SK-N-SH (cell line): ENCODE measurements at regions not wholly inside any gene's neighbourhood (a gene's known extent, or its start where the extent isn't known, plus 50 kb on each side); places are given as distances from the start of the nearest gene placed in this dataset.

ENCODE experiments used
- CTCF ChIA-PET: fragments of 300-600, 350-600 bp; formaldehyde crosslinking; extraction: SDS; loops from one replicate; lab custom pipeline; 2021; lab: Yijun Ruan, JAX
- POLR2A ChIA-PET: fragments of 350-600 bp; sonication (Branson Sonifier 250); formaldehyde crosslinking; extraction: SDS; loops from one replicate; lab custom pipeline; 2020; ENCODE audit warnings: antibody characterized with exemption, inconsistent platforms; lab: Yijun Ruan, JAX
- DNase-seq: peaks from one replicate; pipeline ENCODE4 v3.0.0; 2012
- H2AFZ ChIP-seq: fragments of 200-600 bp; sonication (generic); 2 replicates; pipeline ENCODE4 v1.8.1; 2016; ENCODE audit warnings: antibody characterized with exemption, mild to moderate bottlenecking, low read depth
- H3F3A ChIP-seq: fragments of 200-600 bp; sonication (generic); replicated peaks from 2 replicates; pipeline ENCODE3; 2016; ENCODE audit warnings: antibody characterized with exemption, mild to moderate bottlenecking; ENCODE audit not compliant: insufficient read depth
- H3K27ac ChIP-seq, 2 experiments: fragments of 200-500 bp in 1 of 2; fragments of 200-600 bp in 1 of 2; sonication (Bioruptor generic) in 1 of 2; sonication (generic), shearing (Covaris generic) in 1 of 2; 2 replicates each; pipeline versions ENCODE4 v1.5.1 to v1.6.1; 2014 to 2016; ENCODE audit warnings: low read depth in 2 of 2, inconsistent platforms in 1 of 2, low read length in 1 of 2, mild to moderate bottlenecking in 1 of 2, mixed read lengths in 1 of 2
- H3K27me3 ChIP-seq: fragments of 200-600 bp; sonication (generic), shearing (Covaris generic); 2 replicates; pipeline ENCODE4 v1.6.1; 2016; ENCODE audit warnings: mixed run types; ENCODE audit not compliant: insufficient read depth
- H3K36me3 ChIP-seq, 2 experiments: fragments of 200-500 bp in 1 of 2; fragments of 200-600 bp in 1 of 2; sonication (Bioruptor generic) in 1 of 2; sonication (generic) in 1 of 2; replicated peaks in 1 of 2; 2 replicates each; pipeline versions ENCODE3 to v1.5.1; 2014 to 2016; ENCODE audit warnings: low read length in 1 of 2, mild to moderate bottlenecking in 1 of 2; ENCODE audit not compliant: insufficient read depth in 2 of 2, control insufficient read depth in 1 of 2
- H3K4me1 ChIP-seq, 2 experiments: fragments of 200-500 bp in 1 of 2; fragments of 200-600 bp in 1 of 2; sonication (Bioruptor generic) in 1 of 2; sonication (generic), shearing (Covaris generic) in 1 of 2; 2 replicates each; pipeline versions ENCODE4 v1.5.1 to v1.6.1; 2014 to 2016; ENCODE audit warnings: low read depth in 1 of 2, low read length in 1 of 2, mixed run types in 1 of 2; ENCODE audit not compliant: insufficient read depth in 2 of 2, control insufficient read depth in 1 of 2
- H3K4me2 ChIP-seq: fragments of 200-600 bp; sonication (generic), shearing (Covaris generic); 2 replicates; pipeline ENCODE4 v1.6.1; 2017; ENCODE audit warnings: mixed run types
- H3K4me3 ChIP-seq, 2 experiments: fragments of 200-500 bp in 1 of 2; fragments of 200-600 bp in 1 of 2; sonication (Bioruptor generic) in 1 of 2; sonication (generic), shearing (Covaris generic) in 1 of 2; 2 replicates each; pipeline versions ENCODE4 v1.5.1 to v1.8.1; 2014 to 2016; ENCODE audit warnings: low read depth in 2 of 2, inconsistent platforms in 1 of 2, low read length in 1 of 2, mild to moderate bottlenecking in 1 of 2, mixed read lengths in 1 of 2, moderate library complexity in 1 of 2
- H3K79me2 ChIP-seq: fragments of 200-600 bp; sonication (generic); 2 replicates; pipeline ENCODE4 v1.8.1; 2017; ENCODE audit warnings: mild to moderate bottlenecking; ENCODE audit not compliant: insufficient read depth
- H3K9ac ChIP-seq: fragments of 200-600 bp; sonication (generic); 2 replicates; pipeline ENCODE4 v1.6.1; 2017; ENCODE audit warnings: mixed run types
- H3K9me2 ChIP-seq: fragments of 200-600 bp; sonication (generic); 2 replicates; pipeline ENCODE4 v1.6.1; 2017; ENCODE audit warnings: mixed run types
- H3K9me3 ChIP-seq: fragments of 200-600 bp; sonication (generic); 2 replicates; pipeline ENCODE4 v1.6.1; 2017; ENCODE audit warnings: mixed run types, mild to moderate bottlenecking, moderate library complexity
- H4K20me1 ChIP-seq: fragments of 200-600 bp; sonication (generic); 2 replicates; pipeline ENCODE4 v1.6.1; 2017; ENCODE audit warnings: mild to moderate bottlenecking, mixed run types; ENCODE audit not compliant: insufficient read depth
- FOXM1 ChIP-seq: IDR thresholded peaks from 2 replicates; pipeline ENCODE4 v1.4.0; 2012; ENCODE audit warnings: low read depth, mild to moderate bottlenecking
- RXRA ChIP-seq: IDR thresholded peaks from 2 replicates; pipeline ENCODE4 v1.4.0; 2012; ENCODE audit warnings: low read depth, mild to moderate bottlenecking, borderline replicate concordance
- TAF1 ChIP-seq: IDR thresholded peaks from 2 replicates; pipeline ENCODE4 v1.6.1; 2012; ENCODE audit warnings: low read depth, mild to moderate bottlenecking, low read length, moderate library complexity, borderline replicate concordance
- WGBS: methylation state at CpG from one replicate; pipeline ENCODE4 v1.1.6; 2017; ENCODE audit warnings: low lambda C conversion rate; 5-methylcytosine and 5-hydroxymethylcytosine counted together
- TF ChIP-seq, protein P1 (sequence below): fragments of 150-350 bp; IDR thresholded peaks from 2 replicates; pipeline ENCODE4 v1.6.1; 2017; ENCODE audit warnings: antibody characterized with exemption, low read length, low read depth, borderline replicate concordance
- TF ChIP-seq, protein P2 (sequence below): IDR thresholded peaks from 2 replicates; pipeline ENCODE4 v1.4.0; 2012; ENCODE audit warnings: low read depth, borderline replicate concordance
- TF ChIP-seq, protein P3 (sequence below): fragments of 150-350 bp; IDR thresholded peaks from 2 replicates; pipeline ENCODE4 v1.6.1; 2016; ENCODE audit warnings: mild to moderate bottlenecking, low read depth, low read length
- TF ChIP-seq, protein P4 (sequence below): IDR thresholded peaks from 2 replicates; pipeline ENCODE4 v1.6.1; 2012; ENCODE audit warnings: mild to moderate bottlenecking, low read depth, low read length, moderate library complexity
- TF ChIP-seq, protein P5 (sequence below): IDR thresholded peaks from 2 replicates; pipeline ENCODE4; 2012
- TF ChIP-seq, protein P6 (sequence below): IDR thresholded peaks from 2 replicates; pipeline ENCODE4 v1.4.0; 2012; ENCODE audit warnings: low read depth, borderline replicate concordance

DNA sequence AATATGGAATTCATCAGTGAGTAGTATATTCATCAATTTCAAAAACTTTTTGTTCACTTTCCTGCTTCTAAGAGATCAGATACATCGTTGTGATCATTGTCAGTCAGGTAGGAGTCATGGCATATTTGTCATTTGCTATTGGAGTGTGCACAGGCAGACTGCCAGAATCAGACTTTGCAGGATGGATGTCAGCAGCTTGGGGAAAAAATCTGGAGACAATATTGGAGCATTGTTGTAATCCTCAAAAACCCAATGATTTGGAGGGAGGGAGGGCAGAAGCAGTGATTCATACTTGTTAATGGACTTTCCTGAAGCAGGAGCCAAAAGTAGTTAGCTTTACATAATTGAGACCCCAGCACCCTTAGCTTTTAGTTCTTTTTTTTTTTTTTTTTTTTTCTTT lies 59.6 kb upstream of the DRP2 start:
- Histone ChIP-seq H3K4me3 (no peak overlapping the region), H3F3A (no peaks in the 10 kb centered on the region), H3K9me2 (no peaks in the 10 kb centered on the region), H2AFZ (no peak overlapping the region), H3K9me3 (no peaks in the 10 kb centered on the region), H3K36me3 (no peaks in the 10 kb centered on the region), H4K20me1 (no peaks in the 10 kb centered on the region), H3K4me1 (no peaks in the 10 kb centered on the region), H3K79me2 (no peaks in the 10 kb centered on the region), H3K9ac (no peak overlapping the region), H3K27me3 (no peaks in the 10 kb centered on the region), H3K4me2 (no peak overlapping the region), H3K27ac (no peak overlapping the region)
- ChIA-PET POLR2A (no interaction called here), CTCF (no interaction called here)
- no peak for DNase-seq
- TF ChIP-seq, protein P1, sequence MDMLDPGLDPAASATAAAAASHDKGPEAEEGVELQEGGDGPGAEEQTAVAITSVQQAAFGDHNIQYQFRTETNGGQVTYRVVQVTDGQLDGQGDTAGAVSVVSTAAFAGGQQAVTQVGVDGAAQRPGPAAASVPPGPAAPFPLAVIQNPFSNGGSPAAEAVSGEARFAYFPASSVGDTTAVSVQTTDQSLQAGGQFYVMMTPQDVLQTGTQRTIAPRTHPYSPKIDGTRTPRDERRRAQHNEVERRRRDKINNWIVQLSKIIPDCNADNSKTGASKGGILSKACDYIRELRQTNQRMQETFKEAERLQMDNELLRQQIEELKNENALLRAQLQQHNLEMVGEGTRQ: no peak
- TF ChIP-seq RXRA (no peak), FOXM1 (no peak)
- TF ChIP-seq, protein P2, sequence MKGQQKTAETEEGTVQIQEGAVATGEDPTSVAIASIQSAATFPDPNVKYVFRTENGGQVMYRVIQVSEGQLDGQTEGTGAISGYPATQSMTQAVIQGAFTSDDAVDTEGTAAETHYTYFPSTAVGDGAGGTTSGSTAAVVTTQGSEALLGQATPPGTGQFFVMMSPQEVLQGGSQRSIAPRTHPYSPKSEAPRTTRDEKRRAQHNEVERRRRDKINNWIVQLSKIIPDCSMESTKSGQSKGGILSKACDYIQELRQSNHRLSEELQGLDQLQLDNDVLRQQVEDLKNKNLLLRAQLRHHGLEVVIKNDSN: no peak
- TF ChIP-seq, protein P3, sequence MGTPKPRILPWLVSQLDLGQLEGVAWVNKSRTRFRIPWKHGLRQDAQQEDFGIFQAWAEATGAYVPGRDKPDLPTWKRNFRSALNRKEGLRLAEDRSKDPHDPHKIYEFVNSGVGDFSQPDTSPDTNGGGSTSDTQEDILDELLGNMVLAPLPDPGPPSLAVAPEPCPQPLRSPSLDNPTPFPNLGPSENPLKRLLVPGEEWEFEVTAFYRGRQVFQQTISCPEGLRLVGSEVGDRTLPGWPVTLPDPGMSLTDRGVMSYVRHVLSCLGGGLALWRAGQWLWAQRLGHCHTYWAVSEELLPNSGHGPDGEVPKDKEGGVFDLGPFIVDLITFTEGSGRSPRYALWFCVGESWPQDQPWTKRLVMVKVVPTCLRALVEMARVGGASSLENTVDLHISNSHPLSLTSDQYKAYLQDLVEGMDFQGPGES: no peak
- TF ChIP-seq, protein P4, sequence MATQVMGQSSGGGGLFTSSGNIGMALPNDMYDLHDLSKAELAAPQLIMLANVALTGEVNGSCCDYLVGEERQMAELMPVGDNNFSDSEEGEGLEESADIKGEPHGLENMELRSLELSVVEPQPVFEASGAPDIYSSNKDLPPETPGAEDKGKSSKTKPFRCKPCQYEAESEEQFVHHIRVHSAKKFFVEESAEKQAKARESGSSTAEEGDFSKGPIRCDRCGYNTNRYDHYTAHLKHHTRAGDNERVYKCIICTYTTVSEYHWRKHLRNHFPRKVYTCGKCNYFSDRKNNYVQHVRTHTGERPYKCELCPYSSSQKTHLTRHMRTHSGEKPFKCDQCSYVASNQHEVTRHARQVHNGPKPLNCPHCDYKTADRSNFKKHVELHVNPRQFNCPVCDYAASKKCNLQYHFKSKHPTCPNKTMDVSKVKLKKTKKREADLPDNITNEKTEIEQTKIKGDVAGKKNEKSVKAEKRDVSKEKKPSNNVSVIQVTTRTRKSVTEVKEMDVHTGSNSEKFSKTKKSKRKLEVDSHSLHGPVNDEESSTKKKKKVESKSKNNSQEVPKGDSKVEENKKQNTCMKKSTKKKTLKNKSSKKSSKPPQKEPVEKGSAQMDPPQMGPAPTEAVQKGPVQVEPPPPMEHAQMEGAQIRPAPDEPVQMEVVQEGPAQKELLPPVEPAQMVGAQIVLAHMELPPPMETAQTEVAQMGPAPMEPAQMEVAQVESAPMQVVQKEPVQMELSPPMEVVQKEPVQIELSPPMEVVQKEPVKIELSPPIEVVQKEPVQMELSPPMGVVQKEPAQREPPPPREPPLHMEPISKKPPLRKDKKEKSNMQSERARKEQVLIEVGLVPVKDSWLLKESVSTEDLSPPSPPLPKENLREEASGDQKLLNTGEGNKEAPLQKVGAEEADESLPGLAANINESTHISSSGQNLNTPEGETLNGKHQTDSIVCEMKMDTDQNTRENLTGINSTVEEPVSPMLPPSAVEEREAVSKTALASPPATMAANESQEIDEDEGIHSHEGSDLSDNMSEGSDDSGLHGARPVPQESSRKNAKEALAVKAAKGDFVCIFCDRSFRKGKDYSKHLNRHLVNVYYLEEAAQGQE: no peak
- 29% methylated on average over 1 of the region's 1 CpG for WGBS

DNA sequence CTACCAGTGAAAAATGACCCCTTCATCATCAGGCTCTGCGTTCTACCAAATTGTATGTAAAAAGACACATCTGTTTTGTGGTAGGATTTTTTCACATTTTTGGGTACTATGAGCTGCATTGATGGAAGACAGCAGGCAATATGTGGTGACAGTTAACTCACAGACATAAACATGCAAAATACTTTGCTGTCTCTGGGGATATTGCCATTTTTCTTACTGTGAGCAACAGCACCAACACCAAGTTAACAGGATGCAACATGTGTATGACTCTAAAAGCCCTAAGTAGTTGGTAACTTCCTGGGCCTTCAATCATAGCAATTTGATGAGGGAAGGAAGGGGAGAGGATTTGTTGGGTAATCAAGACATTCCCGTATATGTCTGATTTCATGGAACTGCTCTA lies 56.4 kb upstream of the DRP2 start:
- 42% methylated on average over 2 of the region's 2 CpGs for WGBS
- H3K4me1 ChIP-seq: no peaks in the 10 kb centered on the region
- TF ChIP-seq, protein P5, sequence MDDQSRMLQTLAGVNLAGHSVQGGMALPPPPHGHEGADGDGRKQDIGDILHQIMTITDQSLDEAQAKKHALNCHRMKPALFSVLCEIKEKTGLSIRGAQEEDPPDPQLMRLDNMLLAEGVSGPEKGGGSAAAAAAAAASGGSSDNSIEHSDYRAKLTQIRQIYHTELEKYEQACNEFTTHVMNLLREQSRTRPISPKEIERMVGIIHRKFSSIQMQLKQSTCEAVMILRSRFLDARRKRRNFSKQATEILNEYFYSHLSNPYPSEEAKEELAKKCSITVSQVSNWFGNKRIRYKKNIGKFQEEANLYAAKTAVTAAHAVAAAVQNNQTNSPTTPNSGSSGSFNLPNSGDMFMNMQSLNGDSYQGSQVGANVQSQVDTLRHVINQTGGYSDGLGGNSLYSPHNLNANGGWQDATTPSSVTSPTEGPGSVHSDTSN: no peak
- TF ChIP-seq TAF1: no peak
- TF ChIP-seq, protein P6, sequence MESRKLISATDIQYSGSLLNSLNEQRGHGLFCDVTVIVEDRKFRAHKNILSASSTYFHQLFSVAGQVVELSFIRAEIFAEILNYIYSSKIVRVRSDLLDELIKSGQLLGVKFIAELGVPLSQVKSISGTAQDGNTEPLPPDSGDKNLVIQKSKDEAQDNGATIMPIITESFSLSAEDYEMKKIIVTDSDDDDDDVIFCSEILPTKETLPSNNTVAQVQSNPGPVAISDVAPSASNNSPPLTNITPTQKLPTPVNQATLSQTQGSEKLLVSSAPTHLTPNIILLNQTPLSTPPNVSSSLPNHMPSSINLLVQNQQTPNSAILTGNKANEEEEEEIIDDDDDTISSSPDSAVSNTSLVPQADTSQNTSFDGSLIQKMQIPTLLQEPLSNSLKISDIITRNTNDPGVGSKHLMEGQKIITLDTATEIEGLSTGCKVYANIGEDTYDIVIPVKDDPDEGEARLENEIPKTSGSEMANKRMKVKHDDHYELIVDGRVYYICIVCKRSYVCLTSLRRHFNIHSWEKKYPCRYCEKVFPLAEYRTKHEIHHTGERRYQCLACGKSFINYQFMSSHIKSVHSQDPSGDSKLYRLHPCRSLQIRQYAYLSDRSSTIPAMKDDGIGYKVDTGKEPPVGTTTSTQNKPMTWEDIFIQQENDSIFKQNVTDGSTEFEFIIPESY: no peak
- H3K9me2 ChIP-seq: no peaks in the 10 kb centered on the region
- H3K4me3 ChIP-seq: no peak overlapping the region
- H3K27ac ChIP-seq: no peak overlapping the region
- H4K20me1 ChIP-seq: no peaks in the 10 kb centered on the region
- H3K79me2 ChIP-seq: no peaks in the 10 kb centered on the region
- no peaks in the 10 kb centered on the region for H3K9me3 ChIP-seq
- H3K9ac ChIP-seq: no peak overlapping the region
- no peaks in the 10 kb centered on the region for H3F3A ChIP-seq
- H3K27me3 ChIP-seq: peaks cover 4% of the 10 kb centered on the region; the same call in 1 of the 2 replicates
- no peak overlapping the region for H3K4me2 ChIP-seq
- ChIA-PET CTCF (no interaction called here), POLR2A (no interaction called here)
- no peaks in the 10 kb centered on the region for H3K36me3 ChIP-seq
- no peak overlapping the region for H2AFZ ChIP-seq
- no peak for DNase-seq
